ENCODE measurements at regions not wholly inside any gene's neighbourhood (a gene's known extent, or its start where the extent isn't known, plus 50 kb on each side); places are given as distances from the start of the nearest gene placed in this dataset.

GRCh38 chr11:25242928-25243327 lies 746.1 kb downstream of the LUZP2 start:
- intact Hi-C loops (cut with micrococcal nuclease; ENCODE audit: unreplicated experiment): no loop called here
- Histone ChIP-seq H3K36me3 (ENCODE audit: insufficient read depth, low read length, poor library complexity, severe bottlenecking) (no peaks in the 10 kb centered on the region), H3K4me3 (ENCODE audit: low read depth, low read length, poor library complexity, severe bottlenecking) (no peak overlapping the region), H3K4me1 (ENCODE audit: insufficient read depth, low read length, poor library complexity, severe bottlenecking) (no peaks in the 10 kb centered on the region), H3K9me3 (ENCODE audit: low read depth, low read length, poor library complexity, severe bottlenecking) (no peaks in the 10 kb centered on the region), H3K27me3 (replicated peaks; ENCODE audit: insufficient read depth, low read depth, low read length, poor library complexity) (no peaks in the 10 kb centered on the region), H3K27ac (ENCODE audit: low read depth, low read length, poor library complexity, severe bottlenecking) (no peak overlapping the region)
- TF ChIP-seq CTCF (conservative IDR thresholded peaks at IDR 0.05; ENCODE audit: low read depth, low read length) (no peak), EZH2 (IDR thresholded peaks at IDR 0.05; ENCODE audit: borderline replicate concordance, low read depth, low read length, poor library complexity, severe bottlenecking) (no peak)
- CTCF ChIA-PET: no interaction called here
- no TSS peak for BruUV-seq (replicated peaks)
- no peak for DNase-seq (ENCODE audit: low spot score)
- POLR2A ChIA-PET (ENCODE audit: low non-redundant PET): no interaction called here

- H3K36me3 ChIP-seq (ENCODE audit: insufficient read depth, low read length, poor library complexity, severe bottlenecking): no peaks in the 10 kb centered on the region
- H3K27me3 ChIP-seq (replicated peaks; ENCODE audit: insufficient read depth, low read depth, low read length, poor library complexity): no peaks in the 10 kb centered on the region
- TF ChIP-seq EZH2 (IDR thresholded peaks at IDR 0.05; ENCODE audit: borderline replicate concordance, low read depth, low read length, poor library complexity, severe bottlenecking): no peak
- no peak for TF ChIP-seq CTCF (conservative IDR thresholded peaks at IDR 0.05; ENCODE audit: low read depth, low read length)
- intact Hi-C loops (cut with micrococcal nuclease; ENCODE audit: unreplicated experiment): no loop called here
- ChIA-PET CTCF (no interaction called here), POLR2A (ENCODE audit: low non-redundant PET) (no interaction called here)
- no peak overlapping the region for H3K27ac ChIP-seq (ENCODE audit: low read depth, low read length, poor library complexity, severe bottlenecking)
- BruUV-seq (replicated peaks): no TSS peak
- H3K4me1 ChIP-seq (ENCODE audit: insufficient read depth, low read length, poor library complexity, severe bottlenecking): no peaks in the 10 kb centered on the region
- no peak overlapping the region for H3K4me3 ChIP-seq (ENCODE audit: low read depth, low read length, poor library complexity, severe bottlenecking)
- DNase-seq (ENCODE audit: low spot score): no peak
- no peaks in the 10 kb centered on the region for H3K9me3 ChIP-seq (ENCODE audit: low read depth, low read length, poor library complexity, severe bottlenecking)
Observed at GRCh38 chr11:25244126-25244525, 747.3 kb downstream of the LUZP2 start.

DNA sequence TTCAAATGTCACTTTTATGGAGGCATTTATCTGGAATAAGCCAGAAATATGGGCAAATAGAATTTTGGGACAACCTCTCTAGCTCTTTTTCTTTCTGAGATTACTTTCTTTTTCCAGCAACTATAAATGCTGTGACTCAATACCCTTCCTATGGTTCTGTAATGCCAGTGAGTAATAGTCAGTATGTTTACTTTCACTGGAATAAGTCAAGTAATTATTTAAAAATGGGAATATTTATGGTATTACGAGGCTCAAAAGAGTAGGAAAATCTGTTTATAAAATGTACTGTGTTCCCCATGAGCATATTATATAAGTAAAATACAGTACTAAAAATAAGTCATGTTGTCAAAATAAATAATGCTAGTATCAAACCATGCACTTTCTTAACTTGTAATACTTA lies 750.5 kb downstream of the LUZP2 start:
- TF ChIP-seq EZH2 (IDR thresholded peaks at IDR 0.05; ENCODE audit: borderline replicate concordance, low read depth, low read length, poor library complexity, severe bottlenecking): no peak
- no peak for TF ChIP-seq CTCF (conservative IDR thresholded peaks at IDR 0.05; ENCODE audit: low read depth, low read length)
- Histone ChIP-seq H3K36me3 (ENCODE audit: insufficient read depth, low read length, poor library complexity, severe bottlenecking) (no peaks in the 10 kb centered on the region), H3K4me3 (ENCODE audit: low read depth, low read length, poor library complexity, severe bottlenecking) (no peak overlapping the region), H3K27ac (ENCODE audit: low read depth, low read length, poor library complexity, severe bottlenecking) (no peak overlapping the region), H3K4me1 (ENCODE audit: insufficient read depth, low read length, poor library complexity, severe bottlenecking) (no peaks in the 10 kb centered on the region), H3K27me3 (replicated peaks; ENCODE audit: insufficient read depth, low read depth, low read length, poor library complexity) (no peaks in the 10 kb centered on the region), H3K9me3 (ENCODE audit: low read depth, low read length, poor library complexity, severe bottlenecking) (no peaks in the 10 kb centered on the region)
- no TSS peak for BruUV-seq (replicated peaks)
- CTCF ChIA-PET: no interaction called here
- POLR2A ChIA-PET (ENCODE audit: low non-redundant PET): no interaction called here
- DNase-seq (ENCODE audit: low spot score): no peak
- intact Hi-C loops (cut with micrococcal nuclease; ENCODE audit: unreplicated experiment): no loop called here
